ENCODE measurements at regions not wholly inside any gene's neighbourhood (a gene's known extent, or its start where the extent isn't known, plus 50 kb on each side); places are given as distances from the start of the nearest gene placed in this dataset.

GRCh38 chr3:67094167-67094566, 96.1 kb downstream of the KBTBD8 start:
- H3K27me3 ChIP-seq (ENCODE audit: control insufficient read depth in 1 of 2, insufficient read depth in 2 of 2, low read length in 2 of 2) = no peaks in the 10 kb centered on the region
- no peak overlapping the region for H3K4me3 ChIP-seq (ENCODE audit: low read depth in 1 of 2, low read length in 2 of 2)
- H3K9ac ChIP-seq (ENCODE audit: low read length) = no peak overlapping the region
- no peaks in the 10 kb centered on the region for H3K9me3 ChIP-seq (ENCODE audit: low read length)
- H3K36me3 ChIP-seq (ENCODE audit: insufficient read depth, low read length) = no peaks in the 10 kb centered on the region
- H3K27ac ChIP-seq (ENCODE audit: low read depth, low read length) = peak overlapping the region; percentile 28
- H3K4me1 ChIP-seq (ENCODE audit: insufficient read depth, low read length) = peaks cover 39% of the 10 kb centered on the region

GRCh38 chr3:67094774-67095173, 96.7 kb downstream of the KBTBD8 start:
- Histone ChIP-seq H3K4me3 (ENCODE audit: low read depth in 1 of 2, low read length in 2 of 2) (no peak overlapping the region), H3K4me1 (ENCODE audit: insufficient read depth, low read length) (peaks cover 39% of the 10 kb centered on the region), H3K9ac (ENCODE audit: low read length) (no peak overlapping the region), H3K27me3 (ENCODE audit: control insufficient read depth in 1 of 2, insufficient read depth in 2 of 2, low read length in 2 of 2) (no peaks in the 10 kb centered on the region), H3K36me3 (ENCODE audit: insufficient read depth, low read length) (no peaks in the 10 kb centered on the region), H3K9me3 (ENCODE audit: low read length) (no peaks in the 10 kb centered on the region), H3K27ac (ENCODE audit: low read depth, low read length) (peak overlapping the region; percentile 28)

GRCh38 chr3:67104388-67104787, 106.3 kb downstream of the KBTBD8 start:
- no peaks in the 10 kb centered on the region for H3K9me3 ChIP-seq (ENCODE audit: low read length)
- no peaks in the 10 kb centered on the region for H3K36me3 ChIP-seq (ENCODE audit: insufficient read depth, low read length)
- H3K27me3 ChIP-seq (ENCODE audit: control insufficient read depth in 1 of 2, insufficient read depth in 2 of 2, low read length in 2 of 2) = no peaks in the 10 kb centered on the region
- H3K27ac ChIP-seq (ENCODE audit: low read depth, low read length) = no peak overlapping the region
- H3K9ac ChIP-seq (ENCODE audit: low read length) = no peak overlapping the region
- peaks cover 5% of the 10 kb centered on the region for H3K4me1 ChIP-seq (ENCODE audit: insufficient read depth, low read length)
- H3K4me3 ChIP-seq (ENCODE audit: low read depth in 1 of 2, low read length in 2 of 2) = no peak overlapping the region

GRCh38 chr3:67106874-67107273, 108.8 kb downstream of the KBTBD8 start:
- no peaks in the 10 kb centered on the region for H3K9me3 ChIP-seq (ENCODE audit: low read length)
- no peak overlapping the region for H3K27ac ChIP-seq (ENCODE audit: low read depth, low read length)
- no peaks in the 10 kb centered on the region for H3K36me3 ChIP-seq (ENCODE audit: insufficient read depth, low read length)
- H3K9ac ChIP-seq (ENCODE audit: low read length) = no peak overlapping the region
- no peak overlapping the region for H3K4me3 ChIP-seq (ENCODE audit: low read depth in 1 of 2, low read length in 2 of 2)
- no peaks in the 10 kb centered on the region for H3K27me3 ChIP-seq (ENCODE audit: control insufficient read depth in 1 of 2, insufficient read depth in 2 of 2, low read length in 2 of 2)
- peaks cover 12% of the 10 kb centered on the region for H3K4me1 ChIP-seq (ENCODE audit: insufficient read depth, low read length)

GRCh38 chr3:67109651-67110204, 111.6 kb downstream of the KBTBD8 start:
- Histone ChIP-seq H3K36me3 (ENCODE audit: insufficient read depth, low read length) (no peaks in the 10 kb centered on the region), H3K27me3 (ENCODE audit: control insufficient read depth in 1 of 2, insufficient read depth in 2 of 2, low read length in 2 of 2) (no peaks in the 10 kb centered on the region), H3K27ac (ENCODE audit: low read depth, low read length) (no peak overlapping the region), H3K9ac (ENCODE audit: low read length) (no peak overlapping the region), H3K4me1 (ENCODE audit: insufficient read depth, low read length) (peaks cover 12% of the 10 kb centered on the region), H3K4me3 (ENCODE audit: low read depth in 1 of 2, low read length in 2 of 2) (no peak overlapping the region), H3K9me3 (ENCODE audit: low read length) (no peaks in the 10 kb centered on the region)

GRCh38 chr3:67113802-67114407, 115.8 kb downstream of the KBTBD8 start:
- no peaks in the 10 kb centered on the region for H3K36me3 ChIP-seq (ENCODE audit: insufficient read depth, low read length)
- no peak overlapping the region for H3K9ac ChIP-seq (ENCODE audit: low read length)
- H3K4me1 ChIP-seq (ENCODE audit: insufficient read depth, low read length) = peaks cover 12% of the 10 kb centered on the region
- no peaks in the 10 kb centered on the region for H3K27me3 ChIP-seq (ENCODE audit: control insufficient read depth in 1 of 2, insufficient read depth in 2 of 2, low read length in 2 of 2)
- no peak overlapping the region for H3K27ac ChIP-seq (ENCODE audit: low read depth, low read length)
- H3K9me3 ChIP-seq (ENCODE audit: low read length) = no peaks in the 10 kb centered on the region
- no peak overlapping the region for H3K4me3 ChIP-seq (ENCODE audit: low read depth in 1 of 2, low read length in 2 of 2)

- Histone ChIP-seq H3K27me3 (ENCODE audit: control insufficient read depth in 1 of 2, insufficient read depth in 2 of 2, low read length in 2 of 2) (no peaks in the 10 kb centered on the region), H3K27ac (ENCODE audit: low read depth, low read length) (no peak overlapping the region), H3K9ac (ENCODE audit: low read length) (no peak overlapping the region), H3K9me3 (ENCODE audit: low read length) (no peaks in the 10 kb centered on the region), H3K36me3 (ENCODE audit: insufficient read depth, low read length) (no peaks in the 10 kb centered on the region), H3K4me1 (ENCODE audit: insufficient read depth, low read length) (no peaks in the 10 kb centered on the region), H3K4me3 (ENCODE audit: low read depth in 1 of 2, low read length in 2 of 2) (no peak overlapping the region)
Observed at GRCh38 chr3:67118122-67118521, 120.0 kb downstream of the KBTBD8 start.

- no peaks in the 10 kb centered on the region for H3K4me1 ChIP-seq (ENCODE audit: insufficient read depth, low read length)
- H3K27ac ChIP-seq (ENCODE audit: low read depth, low read length) = no peak overlapping the region
- no peaks in the 10 kb centered on the region for H3K9me3 ChIP-seq (ENCODE audit: low read length)
- H3K4me3 ChIP-seq (ENCODE audit: low read depth in 1 of 2, low read length in 2 of 2) = no peak overlapping the region
- no peaks in the 10 kb centered on the region for H3K36me3 ChIP-seq (ENCODE audit: insufficient read depth, low read length)
- no peaks in the 10 kb centered on the region for H3K27me3 ChIP-seq (ENCODE audit: control insufficient read depth in 1 of 2, insufficient read depth in 2 of 2, low read length in 2 of 2)
- H3K9ac ChIP-seq (ENCODE audit: low read length) = no peak overlapping the region
Observed at GRCh38 chr3:67118635-67119034, 120.5 kb downstream of the KBTBD8 start.

GRCh38 chr3:67123914-67124313, 125.8 kb downstream of the KBTBD8 start:
- Histone ChIP-seq H3K27me3 (ENCODE audit: control insufficient read depth in 1 of 2, insufficient read depth in 2 of 2, low read length in 2 of 2) (no peaks in the 10 kb centered on the region), H3K4me3 (ENCODE audit: low read depth in 1 of 2, low read length in 2 of 2) (no peak overlapping the region), H3K36me3 (ENCODE audit: insufficient read depth, low read length) (no peaks in the 10 kb centered on the region), H3K9me3 (ENCODE audit: low read length) (peaks cover 5% of the 10 kb centered on the region), H3K27ac (ENCODE audit: low read depth, low read length) (no peak overlapping the region), H3K9ac (ENCODE audit: low read length) (no peak overlapping the region), H3K4me1 (ENCODE audit: insufficient read depth, low read length) (no peaks in the 10 kb centered on the region)

GRCh38 chr3:67127254-67127653, 129.1 kb downstream of the KBTBD8 start:
- Histone ChIP-seq H3K27me3 (ENCODE audit: control insufficient read depth in 1 of 2, insufficient read depth in 2 of 2, low read length in 2 of 2) (no peaks in the 10 kb centered on the region), H3K9ac (ENCODE audit: low read length) (no peak overlapping the region), H3K36me3 (ENCODE audit: insufficient read depth, low read length) (no peaks in the 10 kb centered on the region), H3K4me3 (ENCODE audit: low read depth in 1 of 2, low read length in 2 of 2) (no peak overlapping the region), H3K27ac (ENCODE audit: low read depth, low read length) (no peak overlapping the region), H3K9me3 (ENCODE audit: low read length) (peaks cover 5% of the 10 kb centered on the region), H3K4me1 (ENCODE audit: insufficient read depth, low read length) (no peaks in the 10 kb centered on the region)

GRCh38 chr3:67142432-67142831, 144.3 kb downstream of the KBTBD8 start:
- Histone ChIP-seq H3K36me3 (ENCODE audit: insufficient read depth, low read length) (no peaks in the 10 kb centered on the region), H3K4me3 (ENCODE audit: low read depth in 1 of 2, low read length in 2 of 2) (no peak overlapping the region), H3K9ac (ENCODE audit: low read length) (no peak overlapping the region), H3K27ac (ENCODE audit: low read depth, low read length) (no peak overlapping the region), H3K9me3 (ENCODE audit: low read length) (no peaks in the 10 kb centered on the region), H3K4me1 (ENCODE audit: insufficient read depth, low read length) (no peaks in the 10 kb centered on the region), H3K27me3 (ENCODE audit: control insufficient read depth in 1 of 2, insufficient read depth in 2 of 2, low read length in 2 of 2) (no peaks in the 10 kb centered on the region)

- Histone ChIP-seq H3K9me3 (ENCODE audit: low read length) (no peaks in the 10 kb centered on the region), H3K27ac (ENCODE audit: low read depth, low read length) (no peak overlapping the region), H3K36me3 (ENCODE audit: insufficient read depth, low read length) (no peaks in the 10 kb centered on the region), H3K27me3 (ENCODE audit: control insufficient read depth in 1 of 2, insufficient read depth in 2 of 2, low read length in 2 of 2) (no peaks in the 10 kb centered on the region), H3K4me1 (ENCODE audit: insufficient read depth, low read length) (no peaks in the 10 kb centered on the region), H3K9ac (ENCODE audit: low read length) (no peak overlapping the region), H3K4me3 (ENCODE audit: low read depth in 1 of 2, low read length in 2 of 2) (no peak overlapping the region)
Observed at GRCh38 chr3:67145738-67146137, 147.6 kb downstream of the KBTBD8 start.
